IPS-18c (cell line): ENCODE measurements at regions not wholly inside any gene's neighbourhood (a gene's known extent, or its start where the extent isn't known, plus 50 kb on each side); places are given as distances from the start of the nearest gene placed in this dataset.
"Not testable (repeated sequence)": the region's sequence is repeated elsewhere in the genome, so short reads cannot be mapped to it uniquely, and the experiment has no call there.

Experiments
- H3K4me3 ChIP-seq: 2 replicates; pipeline ENCODE4 v1.7.0; 2013; ENCODE audit warnings: low read depth, mild to moderate bottlenecking, low read length, moderate library complexity; ENCODE audit not compliant: insufficient read depth
- H3K9me3 ChIP-seq: one replicate; pipeline ENCODE4 v1.6.1; 2013; ENCODE audit warnings: mild to moderate bottlenecking, low read length, moderate library complexity; ENCODE audit not compliant: control insufficient read depth, insufficient read depth

DNA sequence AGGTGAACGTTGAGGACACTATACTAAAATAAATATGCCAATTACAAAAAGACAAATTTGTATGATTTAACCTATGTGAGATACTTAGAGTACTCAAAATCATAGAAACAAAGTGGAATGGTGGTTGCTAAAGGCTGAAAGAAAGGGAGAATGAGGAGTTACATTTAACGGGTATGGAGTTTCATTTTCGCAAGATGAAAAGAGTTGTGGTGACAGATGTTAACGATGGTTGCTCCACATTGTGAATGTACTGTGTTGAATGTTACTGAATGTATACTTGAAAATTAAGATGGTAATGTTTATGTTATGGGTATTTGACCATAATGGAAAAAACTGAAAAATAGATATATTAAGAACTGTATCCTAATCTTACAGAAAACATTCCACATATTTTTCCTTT is 51.3 kb upstream of the MOCS2 start:
- Histone ChIP-seq H3K9me3 (no peaks in the 10 kb centered on the region), H3K4me3 (no peak overlapping the region)

DNA sequence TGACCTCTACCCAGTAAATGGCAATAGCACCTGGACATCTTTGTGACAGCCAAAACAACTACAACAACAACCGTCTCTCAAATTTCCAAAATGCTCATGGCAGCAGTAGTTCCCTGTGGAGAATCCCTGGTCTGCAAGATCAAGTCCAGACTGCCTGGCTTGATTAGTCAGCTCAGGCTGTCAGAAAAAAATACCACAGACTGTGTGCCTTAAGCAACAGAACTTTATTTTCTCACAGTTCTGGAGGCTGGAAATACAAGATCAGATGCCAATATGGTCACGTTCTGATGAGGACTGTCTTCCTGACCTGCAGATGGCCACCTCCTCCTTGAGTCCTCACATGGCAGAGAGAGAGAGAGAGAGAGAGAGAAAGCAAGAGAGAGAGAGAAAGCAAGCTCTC is 52.3 kb upstream of the MOCS2 start:
- Histone ChIP-seq H3K4me3 (no peak overlapping the region), H3K9me3 (no peaks in the 10 kb centered on the region)

DNA sequence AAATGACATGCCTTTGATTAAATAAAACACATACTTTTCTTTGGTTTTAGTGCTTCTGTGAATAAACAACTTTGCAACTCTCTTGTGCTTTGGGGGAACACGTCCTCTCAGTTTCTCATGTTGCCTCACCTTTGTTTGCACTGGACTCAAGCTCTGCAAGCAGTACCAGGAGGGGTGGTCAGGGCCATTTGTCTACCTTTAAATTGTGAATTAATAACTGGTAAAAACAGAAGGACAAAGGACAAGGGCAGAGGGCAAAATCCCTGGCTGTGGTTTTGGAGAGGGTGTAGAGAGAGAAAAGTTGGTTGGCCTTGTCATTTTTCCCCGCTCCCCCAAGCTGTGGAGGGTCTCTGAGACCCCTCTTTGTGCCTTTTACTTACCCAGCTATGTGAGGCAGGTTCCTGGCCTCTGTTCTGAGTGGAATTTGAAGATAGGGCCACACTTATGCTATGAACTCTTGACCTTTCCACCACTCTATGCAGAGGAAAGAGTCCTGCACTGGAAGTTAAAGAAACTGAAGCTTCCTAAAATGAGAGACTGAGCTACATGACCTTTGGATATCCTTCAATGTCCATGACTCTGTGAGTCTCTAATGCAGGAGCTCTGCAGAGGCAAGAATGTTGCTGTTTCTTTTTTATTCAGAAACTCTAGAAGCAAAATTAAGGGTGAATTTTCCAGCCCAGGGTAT is 55.1 kb upstream of the MOCS2 start:
- no peak overlapping the region for H3K4me3 ChIP-seq
- no peaks in the 10 kb centered on the region for H3K9me3 ChIP-seq

DNA sequence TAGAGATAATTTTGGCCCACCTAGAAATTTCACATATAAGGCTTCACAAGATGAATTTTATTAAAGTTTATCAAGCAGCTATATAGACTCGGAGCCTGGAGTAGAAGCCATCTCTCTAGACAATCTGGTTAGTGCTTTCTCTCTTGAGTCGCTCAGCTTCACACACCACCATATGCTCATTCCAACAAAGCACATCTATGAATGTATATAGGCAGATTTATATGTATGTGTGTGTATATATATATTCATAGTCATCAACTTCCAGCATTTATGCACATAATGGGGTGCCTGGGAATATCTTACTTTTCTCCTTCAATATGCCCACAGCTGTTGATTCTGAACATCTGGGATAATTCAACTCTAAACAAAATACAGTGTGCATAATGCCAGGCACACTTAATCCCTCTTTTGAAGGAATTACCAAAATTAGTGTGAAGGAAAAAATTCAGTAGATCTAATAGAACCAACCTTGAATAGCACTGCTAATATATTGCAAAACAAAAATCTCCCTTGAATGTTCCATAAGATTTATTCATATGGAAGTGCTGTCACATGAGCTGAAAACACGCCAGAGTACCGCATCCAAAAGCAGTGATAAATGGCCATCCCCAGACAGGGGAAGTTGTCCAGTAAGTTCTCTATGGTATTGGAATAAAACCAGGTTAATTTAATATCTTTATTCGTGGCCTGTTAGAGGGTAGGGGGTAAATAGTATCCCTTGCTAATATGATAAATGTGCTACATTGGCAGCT is 56.0 kb upstream of the MOCS2 start:
- Histone ChIP-seq H3K4me3 (no peak overlapping the region), H3K9me3 (no peaks in the 10 kb centered on the region)

- no peaks in the 10 kb centered on the region for H3K9me3 ChIP-seq
- H3K4me3 ChIP-seq: no peak overlapping the region
Measured at GRCh38 chr5:53166183-53166495, 56.6 kb upstream of the MOCS2 start.

DNA sequence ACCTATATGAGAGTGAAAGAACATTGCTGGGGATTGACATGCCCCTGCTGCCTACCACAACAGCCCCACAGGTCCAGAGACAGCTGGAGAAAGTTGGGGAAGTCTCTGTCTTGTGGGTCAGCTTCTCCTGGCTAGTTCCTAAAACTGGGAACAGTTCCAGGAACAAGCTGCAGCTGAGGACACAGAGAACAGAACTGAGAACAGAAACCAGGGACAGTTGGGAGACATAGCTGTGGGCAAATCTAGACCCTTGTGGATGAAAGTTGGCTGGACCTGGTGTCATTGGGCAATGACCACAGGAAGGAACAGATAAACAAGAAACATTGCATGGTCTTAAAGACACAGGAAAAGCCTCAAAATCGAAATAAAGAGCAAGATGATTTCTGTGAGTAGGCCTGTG is 58.3 kb upstream of the MOCS2 start:
- Histone ChIP-seq H3K9me3 (no peaks in the 10 kb centered on the region), H3K4me3 (no peak overlapping the region)

GRCh38 chr5:53169933-53170332 is 60.4 kb upstream of the MOCS2 start:
- Histone ChIP-seq H3K9me3 (no peaks in the 10 kb centered on the region), H3K4me3 (no peak overlapping the region)

DNA sequence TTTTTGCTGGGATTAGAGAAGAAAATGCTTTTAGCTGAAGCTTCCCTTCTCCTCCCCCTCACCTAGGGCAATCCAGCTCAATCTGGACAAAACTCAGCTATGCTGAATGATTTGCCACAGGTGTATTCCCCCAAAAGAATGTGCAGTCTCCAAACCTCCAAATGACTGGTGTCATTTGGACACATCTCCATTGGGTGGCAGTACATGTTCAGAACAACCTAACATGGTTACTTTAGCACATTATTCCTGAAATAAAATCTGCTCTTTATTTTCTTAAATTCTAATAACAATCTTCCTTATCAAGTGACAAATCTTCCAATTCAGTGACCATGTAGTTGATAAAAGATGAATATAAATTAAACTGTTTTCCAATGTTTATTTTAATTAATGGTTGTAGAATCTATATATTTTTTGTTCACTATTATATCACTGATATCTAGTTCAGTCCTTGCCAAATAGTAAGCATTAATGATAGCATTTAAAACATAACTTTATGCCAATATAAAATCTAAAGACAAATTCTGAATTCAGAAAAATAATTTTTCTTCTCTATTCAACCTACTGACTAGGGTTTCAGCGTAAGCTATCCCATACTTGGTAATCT is 61.3 kb upstream of the MOCS2 start:
- Histone ChIP-seq H3K9me3 (no peaks in the 10 kb centered on the region), H3K4me3 (no peak overlapping the region)

- H3K4me3 ChIP-seq: not testable (repeated sequence)
Measured at GRCh38 chr5:53172073-53172472, 62.5 kb upstream of the MOCS2 start.

GRCh38 chr5:53172630-53173029 is 63.1 kb upstream of the MOCS2 start:
- no peak overlapping the region for H3K4me3 ChIP-seq
- no peaks in the 10 kb centered on the region for H3K9me3 ChIP-seq

More at GRCh38 chr5:53172073-53172472, 62.5 kb upstream of the MOCS2 start:
- H3K9me3 ChIP-seq: not testable (repeated sequence)

DNA sequence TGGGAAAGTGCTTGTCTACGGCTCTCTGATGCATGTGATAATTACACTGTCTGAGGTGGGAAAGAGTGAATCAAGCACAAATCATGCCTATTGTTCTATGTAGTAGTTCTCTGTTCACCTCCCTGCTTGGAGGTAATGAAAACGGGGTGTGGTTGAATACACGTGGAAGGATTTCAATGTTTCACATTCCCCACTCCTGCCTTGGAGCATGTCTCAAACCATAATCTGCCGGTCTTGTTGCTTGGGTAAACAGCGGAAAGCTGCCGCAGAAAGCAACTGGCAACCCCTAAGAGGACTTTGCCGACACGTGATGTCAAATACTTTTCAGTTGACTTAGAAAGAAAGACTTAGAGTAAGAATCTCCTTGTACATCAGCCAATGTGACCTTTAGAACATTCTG is 63.5 kb upstream of the MOCS2 start:
- Histone ChIP-seq H3K9me3 (no peaks in the 10 kb centered on the region), H3K4me3 (no peak overlapping the region)

DNA sequence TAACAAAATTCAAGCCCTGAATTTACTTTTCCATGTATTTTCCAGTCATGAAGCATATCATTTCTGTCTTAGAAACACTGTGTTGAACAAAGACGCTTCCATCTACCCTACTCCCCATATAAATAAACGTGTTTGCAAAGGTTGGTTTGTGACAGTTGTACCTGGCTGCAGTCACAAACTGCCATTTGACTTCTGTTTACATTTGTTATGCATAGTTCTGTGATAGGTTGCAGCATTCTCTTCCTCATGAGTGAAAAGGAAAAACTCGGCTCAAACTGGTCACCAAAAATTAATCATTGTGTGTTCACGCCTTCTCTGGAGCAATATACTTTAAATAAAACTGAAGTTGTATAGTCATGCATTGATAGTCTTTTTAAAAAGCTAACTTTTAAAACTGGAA is 69.3 kb upstream of the MOCS2 start:
- no peaks in the 10 kb centered on the region for H3K9me3 ChIP-seq

DNA sequence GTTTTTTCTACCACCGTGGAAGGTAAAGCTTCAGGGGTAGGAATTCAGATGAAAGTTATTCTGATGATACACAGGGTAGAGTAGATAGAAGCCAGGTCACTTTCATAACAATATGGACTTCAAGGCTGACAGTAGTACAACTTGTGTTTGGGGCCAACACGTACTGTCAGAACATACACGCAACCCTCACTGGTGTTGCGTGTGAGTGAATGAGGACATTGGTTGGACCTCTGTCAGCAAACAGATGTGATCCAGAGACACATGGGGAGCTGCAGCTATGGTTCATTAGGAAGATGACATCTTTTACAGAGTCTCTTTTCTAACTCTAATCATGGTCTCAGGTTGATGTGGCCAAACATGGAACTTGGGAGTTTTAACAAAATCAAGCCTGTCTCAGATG is 70.1 kb upstream of the MOCS2 start:
- no peaks in the 10 kb centered on the region for H3K9me3 ChIP-seq
- no peak overlapping the region for H3K4me3 ChIP-seq

More for the DNA sequence above, 69.3 kb upstream of the MOCS2 start:
- no peak overlapping the region for H3K4me3 ChIP-seq

DNA sequence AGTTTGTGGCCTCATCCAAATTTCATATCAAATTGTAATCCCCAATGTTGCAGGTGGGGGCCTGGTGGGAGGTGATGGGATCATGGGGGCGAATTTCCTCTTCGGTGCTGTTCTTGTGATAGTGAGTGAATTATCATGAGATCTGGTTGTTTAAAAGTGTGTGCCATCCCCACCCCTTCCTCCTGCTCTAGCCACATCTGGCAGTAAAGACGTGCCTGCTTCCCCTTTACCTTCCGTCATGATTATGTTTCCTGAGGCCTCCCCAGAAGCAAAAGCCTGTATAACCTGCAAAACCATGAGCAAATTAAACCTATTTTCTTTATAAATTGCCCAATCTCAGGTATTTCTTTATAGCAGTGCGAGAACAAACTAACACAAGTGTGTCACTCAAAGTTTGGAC is 71.0 kb upstream of the MOCS2 start:
- Histone ChIP-seq H3K4me3 (no peak overlapping the region), H3K9me3 (no peaks in the 10 kb centered on the region)

GRCh38 chr5:53180991-53181390 is 71.4 kb upstream of the MOCS2 start:
- H3K4me3 ChIP-seq: no peak overlapping the region

GRCh38 chr5:53183880-53184279 is 74.3 kb upstream of the MOCS2 start:
- Histone ChIP-seq H3K9me3 (no peaks in the 10 kb centered on the region), H3K4me3 (no peak overlapping the region)

More at GRCh38 chr5:53180991-53181390, 71.4 kb upstream of the MOCS2 start:
- no peaks in the 10 kb centered on the region for H3K9me3 ChIP-seq

GRCh38 chr5:53191548-53192165 is 82.1 kb upstream of the MOCS2 start:
- Histone ChIP-seq H3K4me3 (no peak overlapping the region), H3K9me3 (no peaks in the 10 kb centered on the region)

GRCh38 chr5:53194086-53194485 is 84.5 kb upstream of the MOCS2 start:
- H3K9me3 ChIP-seq: no peaks in the 10 kb centered on the region
- H3K4me3 ChIP-seq: no peak overlapping the region
